ENCODE measurements at regions not wholly inside any gene's neighbourhood (a gene's known extent, or its start where the extent isn't known, plus 50 kb on each side); places are given as distances from the start of the nearest gene placed in this dataset.
"Not testable (repeated sequence)": the region's sequence is repeated elsewhere in the genome, so short reads cannot be mapped to it uniquely, and the experiment has no call there.

DNA sequence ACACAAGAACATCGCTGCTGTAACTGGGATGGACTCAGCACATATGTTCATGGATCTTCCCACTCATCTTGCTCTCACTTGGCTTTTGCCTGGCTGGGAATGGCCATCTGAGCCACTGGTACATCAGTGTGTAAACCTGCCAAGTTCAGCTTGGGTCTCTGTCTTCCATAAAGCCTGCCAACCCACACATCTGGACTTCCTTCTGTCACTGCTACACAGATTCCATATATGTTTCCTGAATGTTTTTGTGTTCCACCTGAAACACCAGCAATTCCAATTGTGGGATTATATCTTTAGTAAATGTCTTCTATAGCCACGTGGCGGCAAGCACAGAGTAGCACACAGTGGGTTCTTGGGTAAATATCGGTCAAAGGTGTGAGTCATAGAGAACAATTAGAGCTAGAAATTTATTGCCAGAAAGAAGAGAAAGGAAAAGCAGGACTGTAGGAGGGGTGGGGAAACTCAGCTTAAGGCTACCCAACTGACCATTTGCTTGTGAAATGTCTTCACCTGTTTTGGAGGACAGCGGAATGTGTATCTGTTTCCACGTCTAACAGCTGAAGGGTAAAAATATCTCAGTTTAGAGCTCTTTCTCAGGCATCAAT is 125.9 kb downstream of the MFAP3L start:
- no peak for TF ChIP-seq POLR2A (IDR thresholded peaks at IDR 0.05)
- TF ChIP-seq, protein P1, sequence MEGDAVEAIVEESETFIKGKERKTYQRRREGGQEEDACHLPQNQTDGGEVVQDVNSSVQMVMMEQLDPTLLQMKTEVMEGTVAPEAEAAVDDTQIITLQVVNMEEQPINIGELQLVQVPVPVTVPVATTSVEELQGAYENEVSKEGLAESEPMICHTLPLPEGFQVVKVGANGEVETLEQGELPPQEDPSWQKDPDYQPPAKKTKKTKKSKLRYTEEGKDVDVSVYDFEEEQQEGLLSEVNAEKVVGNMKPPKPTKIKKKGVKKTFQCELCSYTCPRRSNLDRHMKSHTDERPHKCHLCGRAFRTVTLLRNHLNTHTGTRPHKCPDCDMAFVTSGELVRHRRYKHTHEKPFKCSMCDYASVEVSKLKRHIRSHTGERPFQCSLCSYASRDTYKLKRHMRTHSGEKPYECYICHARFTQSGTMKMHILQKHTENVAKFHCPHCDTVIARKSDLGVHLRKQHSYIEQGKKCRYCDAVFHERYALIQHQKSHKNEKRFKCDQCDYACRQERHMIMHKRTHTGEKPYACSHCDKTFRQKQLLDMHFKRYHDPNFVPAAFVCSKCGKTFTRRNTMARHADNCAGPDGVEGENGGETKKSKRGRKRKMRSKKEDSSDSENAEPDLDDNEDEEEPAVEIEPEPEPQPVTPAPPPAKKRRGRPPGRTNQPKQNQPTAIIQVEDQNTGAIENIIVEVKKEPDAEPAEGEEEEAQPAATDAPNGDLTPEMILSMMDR (IDR thresholded peaks at IDR 0.05) = no peak
- 66 to 72% methylated on average over 6 of the region's 6 CpGs for WGBS, 2 donors
- no peak for DNase-seq (ENCODE audit: low spot score in 2 of 2)
- intact Hi-C loops (cut with DNase I; ENCODE audit: low total_unique reads) = no loop called here
- no peak overlapping the region for H3K4me3 ChIP-seq (ENCODE audit: low read depth, poor library complexity, severe bottlenecking)

DNA sequence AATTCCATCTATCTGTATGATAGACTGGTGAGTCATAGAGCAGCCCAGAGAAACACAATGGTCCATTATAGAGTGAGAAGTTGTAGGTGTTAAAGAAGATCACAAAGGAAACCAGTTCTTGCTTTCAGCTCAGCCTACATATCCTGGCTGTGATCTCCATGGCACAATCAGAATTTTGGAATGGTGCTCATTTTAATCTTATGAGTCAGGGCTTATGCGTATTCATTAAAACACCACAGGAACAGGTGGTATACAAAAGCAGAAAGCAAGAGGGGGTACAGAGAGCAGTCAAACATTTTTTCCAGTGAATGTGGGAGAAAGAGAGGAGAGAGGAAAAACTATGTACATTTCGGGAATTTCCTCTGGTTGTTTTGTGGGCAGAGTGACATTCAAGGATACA is 126.9 kb downstream of the MFAP3L start:
- DNase-seq (ENCODE audit: low spot score in 2 of 2) = no peak
- intact Hi-C loops (cut with DNase I; ENCODE audit: low total_unique reads) = no loop called here
- 68 to 76% methylated on average over 2 of the region's 2 CpGs for WGBS, 2 donors
- no peak for TF ChIP-seq POLR2A (IDR thresholded peaks at IDR 0.05)
- H3K4me3 ChIP-seq (ENCODE audit: low read depth, poor library complexity, severe bottlenecking) = no peak overlapping the region

DNA sequence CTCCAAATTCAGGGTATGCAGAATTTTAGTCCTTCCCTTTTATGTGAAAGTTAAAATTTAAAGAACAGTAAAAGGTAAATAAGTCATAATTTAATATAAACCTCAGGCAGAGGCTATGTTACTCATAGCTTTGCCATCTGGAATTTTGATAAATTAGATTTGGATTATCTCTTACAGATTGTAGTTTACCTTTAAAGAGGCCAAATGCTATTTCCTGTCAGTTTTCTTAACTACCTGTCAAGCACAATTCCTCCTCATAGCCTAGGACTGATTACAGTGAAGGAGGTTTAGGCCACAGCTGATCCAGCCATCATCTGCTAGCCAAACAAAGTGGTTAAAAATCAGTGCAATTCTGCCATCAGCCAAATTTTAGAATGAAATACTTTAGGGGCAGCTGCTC is 128.1 kb downstream of the MFAP3L start:
- intact Hi-C loops (cut with DNase I; ENCODE audit: low total_unique reads) = no loop called here
- no peak for DNase-seq (ENCODE audit: low spot score in 2 of 2)
- TF ChIP-seq, protein P1 (IDR thresholded peaks at IDR 0.05) = no peak
- TF ChIP-seq POLR2A (IDR thresholded peaks at IDR 0.05) = no peak
- H3K4me3 ChIP-seq (ENCODE audit: low read depth, poor library complexity, severe bottlenecking) = no peak overlapping the region

DNA sequence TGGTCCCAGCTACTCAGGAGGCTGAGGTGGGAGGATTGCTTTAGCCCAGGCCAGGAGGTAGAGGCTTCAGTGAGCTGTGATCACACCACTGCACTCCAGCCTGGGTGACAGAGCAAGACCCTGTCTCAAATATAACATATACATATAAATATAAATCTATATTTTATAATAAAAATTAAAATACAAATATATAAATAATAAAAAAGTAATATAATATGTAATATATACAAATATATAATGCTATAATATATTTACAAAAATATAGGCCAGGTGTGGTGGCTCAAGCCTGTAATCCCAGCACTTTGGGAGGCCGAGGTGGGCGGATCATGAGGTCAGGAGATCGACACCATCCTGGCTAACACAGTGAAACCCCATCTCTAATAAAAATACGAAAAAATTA is 131.4 kb downstream of the MFAP3L start:
- DNase-seq (ENCODE audit: low spot score in 2 of 2); intact Hi-C loops (cut with DNase I; ENCODE audit: low total_unique reads); H3K4me3 ChIP-seq (ENCODE audit: low read depth, poor library complexity, severe bottlenecking): not testable (repeated sequence)
- WGBS, 2 donors = 92 to 95% methylated on average over 4 of the region's 4 CpGs

DNA sequence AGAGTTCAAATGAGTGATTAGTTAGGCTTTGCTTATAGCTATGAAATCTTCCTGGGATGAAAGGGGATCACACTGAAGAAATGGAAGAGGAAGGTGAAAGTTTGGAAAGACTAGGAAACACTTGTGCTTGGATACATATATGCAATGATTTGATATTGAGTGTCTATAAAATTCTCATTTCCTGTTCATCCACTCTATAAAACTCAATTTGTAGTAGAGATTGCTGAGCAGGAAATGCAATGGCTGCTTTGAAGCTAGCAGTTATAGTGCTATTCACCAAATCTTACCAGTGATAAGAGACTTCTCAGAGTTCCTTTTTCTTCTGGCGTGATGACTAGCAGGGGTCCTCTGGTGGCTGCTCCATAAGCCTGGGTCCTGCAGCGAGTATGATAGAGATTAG is 128.1 kb upstream of the HPF1 start:
- intact Hi-C loops (cut with DNase I; ENCODE audit: low total_unique reads) = no loop called here
- WGBS, 2 donors = 62 to 82% methylated on average over 2 of the region's 2 CpGs
- no peak overlapping the region for H3K4me3 ChIP-seq (ENCODE audit: low read depth, poor library complexity, severe bottlenecking)
- no peak for DNase-seq (ENCODE audit: low spot score in 2 of 2)
- TF ChIP-seq, protein P1 (IDR thresholded peaks at IDR 0.05) = no peak
- TF ChIP-seq POLR2A (IDR thresholded peaks at IDR 0.05) = no peak

DNA sequence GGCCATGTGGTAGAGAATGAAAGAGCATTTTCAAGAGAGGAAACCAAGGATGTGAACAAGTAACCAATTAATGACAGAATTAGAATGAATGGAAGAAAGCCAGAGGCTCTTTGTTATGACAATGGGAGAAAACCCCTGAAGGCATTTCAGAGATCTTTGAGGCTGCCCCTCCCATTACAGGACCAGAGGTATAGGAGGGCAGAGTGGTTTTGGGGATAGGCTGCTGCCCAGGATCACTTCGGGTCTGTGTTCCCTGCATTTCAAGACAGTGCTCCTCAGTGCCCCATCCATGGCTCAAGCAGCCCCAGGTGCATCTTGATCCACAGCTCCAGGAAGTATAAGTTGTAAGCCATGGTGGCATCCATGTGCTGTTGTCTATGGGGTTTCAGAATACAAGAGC is 124.0 kb upstream of the HPF1 start:
- TF ChIP-seq, protein P1 (IDR thresholded peaks at IDR 0.05) = no peak
- TF ChIP-seq POLR2A (IDR thresholded peaks at IDR 0.05) = no peak
- intact Hi-C loops (cut with DNase I; ENCODE audit: low total_unique reads) = no loop called here
- no peak for DNase-seq (ENCODE audit: low spot score in 2 of 2)
- H3K4me3 ChIP-seq (ENCODE audit: low read depth, poor library complexity, severe bottlenecking) = no peak overlapping the region
- 90 to 100% methylated on average over 1 of the region's 1 CpG for WGBS, 2 donors

DNA sequence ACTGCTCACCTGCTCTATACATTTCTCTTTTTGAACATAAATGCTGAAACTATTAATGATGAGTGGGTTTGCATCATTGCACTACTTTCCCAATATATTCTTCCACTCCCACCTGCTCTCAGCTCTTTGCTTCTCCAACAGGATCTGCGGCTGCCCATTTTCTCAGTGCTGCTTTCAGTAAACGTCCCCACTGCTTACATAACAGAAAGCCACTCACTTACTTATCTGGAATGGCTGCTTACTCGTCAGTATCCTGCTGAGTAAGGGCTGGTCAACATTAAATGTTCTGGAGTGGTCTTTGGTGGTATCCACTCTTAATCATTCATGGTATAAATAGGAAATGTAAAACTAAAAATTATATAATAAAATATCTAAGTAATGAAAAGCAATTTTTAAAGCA is 112.8 kb upstream of the HPF1 start:
- intact Hi-C loops (cut with DNase I; ENCODE audit: low total_unique reads) = no loop called here
- DNase-seq (ENCODE audit: low spot score in 2 of 2) = no peak
- 65 to 70% methylated on average over 3 of the region's 3 CpGs for WGBS, 2 donors
- no peak for TF ChIP-seq POLR2A (IDR thresholded peaks at IDR 0.05)
- TF ChIP-seq, protein P1 (IDR thresholded peaks at IDR 0.05) = no peak
- no peak overlapping the region for H3K4me3 ChIP-seq (ENCODE audit: low read depth, poor library complexity, severe bottlenecking)
